Bronchial epithelial cell (primary cell): ENCODE measurements at regions not wholly inside any gene's neighbourhood (a gene's known extent, or its start where the extent isn't known, plus 50 kb on each side); places are given as distances from the start of the nearest gene placed in this dataset.
"Not testable (repeated sequence)": the region's sequence is repeated elsewhere in the genome, so short reads cannot be mapped to it uniquely, and the experiment has no call there.

Experiments
- DNase-seq: peaks from one replicate; pipeline ENCODE4 v3.0.0-alpha.2; 2010; ENCODE audit warnings: low read depth
- FAIRE-seq: peaks from 2 replicates; lab custom pipeline; 2011; peaks lifted over from hg19 to GRCh38; lab: Jason Lieb, UNC
- H3K27me3 ChIP-seq: 2 replicates; pipeline ENCODE4 v1.5.1; 2011; ENCODE audit warnings: low read length; ENCODE audit not compliant: control insufficient read depth, insufficient read depth
- H3K36me3 ChIP-seq: 2 replicates; pipeline ENCODE4 v1.5.1; 2011; ENCODE audit warnings: low read length; ENCODE audit not compliant: control insufficient read depth, insufficient read depth
- H3K4me3 ChIP-seq: 2 replicates; pipeline ENCODE4 v1.5.1; 2011; ENCODE audit warnings: mild to moderate bottlenecking, low read depth, low read length, control low read depth
- TF ChIP-seq, protein P1 (sequence below): IDR thresholded peaks from 2 replicates; pipeline ENCODE4 v1.5.1; 2011; ENCODE audit warnings: mild to moderate bottlenecking, moderate library complexity, low read length, control low read depth, inconsistent platforms; ENCODE audit not compliant: insufficient read depth, severe bottlenecking

DNA sequence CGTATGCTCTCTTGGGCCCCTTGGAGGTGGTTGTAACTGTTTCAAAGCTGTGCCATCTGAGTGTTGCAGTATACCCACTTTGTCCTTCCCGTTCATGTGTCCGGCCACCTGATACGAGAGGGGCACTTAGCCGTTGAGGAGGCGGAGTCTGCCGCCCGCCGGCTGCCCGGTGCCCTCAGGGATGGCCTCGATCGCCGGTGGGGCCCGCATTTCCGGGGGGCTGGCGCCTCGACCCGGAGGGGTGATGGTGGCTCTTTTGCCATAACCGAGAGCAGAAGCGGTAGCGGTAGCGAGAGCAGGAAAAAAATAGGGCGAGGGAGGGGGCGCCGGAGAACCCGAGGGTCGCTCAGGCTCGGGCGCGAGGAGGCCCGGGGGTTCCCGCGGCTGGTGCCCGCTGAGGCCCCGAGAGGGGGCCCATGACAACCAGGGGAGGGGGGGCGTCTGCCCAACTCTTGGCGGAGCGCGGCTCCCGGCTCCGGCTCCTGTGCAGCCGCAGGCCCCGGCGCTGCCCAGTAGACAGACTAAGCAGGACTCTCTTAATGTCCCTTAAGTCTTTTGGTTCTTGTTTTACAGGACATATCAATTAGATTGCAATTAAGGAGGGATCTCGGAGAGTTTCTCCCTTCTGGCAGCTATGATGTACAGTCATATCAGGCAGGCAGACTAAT, 342.7 kb upstream of the SGCG start:
- DNase-seq (peak; percentile 32), FAIRE-seq (no peak)
- TF ChIP-seq, protein P1, sequence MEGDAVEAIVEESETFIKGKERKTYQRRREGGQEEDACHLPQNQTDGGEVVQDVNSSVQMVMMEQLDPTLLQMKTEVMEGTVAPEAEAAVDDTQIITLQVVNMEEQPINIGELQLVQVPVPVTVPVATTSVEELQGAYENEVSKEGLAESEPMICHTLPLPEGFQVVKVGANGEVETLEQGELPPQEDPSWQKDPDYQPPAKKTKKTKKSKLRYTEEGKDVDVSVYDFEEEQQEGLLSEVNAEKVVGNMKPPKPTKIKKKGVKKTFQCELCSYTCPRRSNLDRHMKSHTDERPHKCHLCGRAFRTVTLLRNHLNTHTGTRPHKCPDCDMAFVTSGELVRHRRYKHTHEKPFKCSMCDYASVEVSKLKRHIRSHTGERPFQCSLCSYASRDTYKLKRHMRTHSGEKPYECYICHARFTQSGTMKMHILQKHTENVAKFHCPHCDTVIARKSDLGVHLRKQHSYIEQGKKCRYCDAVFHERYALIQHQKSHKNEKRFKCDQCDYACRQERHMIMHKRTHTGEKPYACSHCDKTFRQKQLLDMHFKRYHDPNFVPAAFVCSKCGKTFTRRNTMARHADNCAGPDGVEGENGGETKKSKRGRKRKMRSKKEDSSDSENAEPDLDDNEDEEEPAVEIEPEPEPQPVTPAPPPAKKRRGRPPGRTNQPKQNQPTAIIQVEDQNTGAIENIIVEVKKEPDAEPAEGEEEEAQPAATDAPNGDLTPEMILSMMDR, result no peak
- no peaks in the 10 kb centered on the region for H3K36me3 ChIP-seq
- H3K27me3 ChIP-seq, result no peaks in the 10 kb centered on the region
- H3K4me3 ChIP-seq, result peak overlapping the region; percentile 10

DNA sequence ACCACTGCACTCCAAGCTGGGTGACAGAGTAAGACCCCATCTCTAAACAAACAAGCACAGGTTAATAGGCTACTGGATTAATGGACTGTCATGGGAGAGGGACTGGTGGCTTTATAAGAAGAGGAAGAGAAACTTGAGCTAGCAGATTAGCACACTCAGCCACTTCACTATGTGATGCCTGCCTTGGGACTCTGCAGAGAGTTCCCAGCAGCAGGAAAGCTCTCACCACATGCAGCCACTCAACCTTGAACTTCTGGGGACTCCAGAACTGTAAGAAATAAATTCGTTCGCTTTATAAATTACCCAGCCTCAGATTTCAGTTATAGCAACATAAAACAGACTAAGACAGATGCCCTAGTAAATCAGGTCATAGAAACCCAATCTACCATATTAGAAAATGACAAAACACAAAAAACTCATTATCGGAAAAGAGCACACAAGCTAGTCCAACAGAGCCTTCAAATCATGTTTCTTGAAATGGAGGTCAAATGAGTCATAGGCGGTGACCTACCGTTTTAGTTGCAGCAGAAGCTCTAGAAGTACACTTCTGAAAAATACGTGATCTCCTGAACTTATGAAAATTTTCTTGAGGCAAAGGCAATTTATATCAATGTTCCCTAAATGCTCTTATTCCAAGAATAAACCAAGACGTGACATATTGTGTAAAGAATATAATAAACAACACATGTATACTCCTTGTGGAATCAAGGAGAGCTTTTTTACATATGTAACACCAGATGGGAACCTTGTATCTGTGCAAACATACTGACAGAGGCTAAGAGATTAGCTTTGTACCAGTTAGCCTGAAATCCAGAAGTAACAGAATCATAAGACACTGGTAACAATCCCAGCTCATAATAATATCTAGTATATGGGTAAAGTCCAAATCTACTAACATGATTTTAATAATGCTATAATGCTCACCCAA, 340.9 kb upstream of the SGCG start:
- TF ChIP-seq, protein P1, result no peak
- Histone ChIP-seq H3K27me3 (no peaks in the 10 kb centered on the region), H3K36me3 (no peaks in the 10 kb centered on the region), H3K4me3 (no peak overlapping the region)
- DNase-seq (no peak), FAIRE-seq (no peak)

DNA sequence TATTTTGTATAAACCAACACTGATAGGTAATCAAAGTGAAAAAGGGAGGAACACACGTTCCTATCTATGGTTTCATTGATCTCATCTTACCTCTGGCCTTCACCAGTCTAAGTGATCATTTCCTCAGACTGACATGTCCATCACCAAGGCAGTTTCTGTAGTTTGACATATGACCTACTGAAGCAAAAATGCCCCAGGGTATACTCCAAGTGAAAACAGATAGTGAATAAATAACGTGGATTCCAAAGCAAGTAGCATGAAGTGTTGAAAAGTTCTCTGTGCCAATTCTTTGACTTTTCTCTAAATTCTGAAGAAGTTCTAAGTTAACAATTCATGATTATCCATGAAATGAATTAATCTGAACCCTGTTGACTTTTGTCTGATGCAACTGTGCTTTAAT, 334.2 kb upstream of the SGCG start:
- DNase-seq, result no peak
- TF ChIP-seq, protein P1, result no peak
- Histone ChIP-seq H3K4me3 (no peak overlapping the region), H3K27me3 (no peaks in the 10 kb centered on the region), H3K36me3 (no peaks in the 10 kb centered on the region)
- no peak for FAIRE-seq

DNA sequence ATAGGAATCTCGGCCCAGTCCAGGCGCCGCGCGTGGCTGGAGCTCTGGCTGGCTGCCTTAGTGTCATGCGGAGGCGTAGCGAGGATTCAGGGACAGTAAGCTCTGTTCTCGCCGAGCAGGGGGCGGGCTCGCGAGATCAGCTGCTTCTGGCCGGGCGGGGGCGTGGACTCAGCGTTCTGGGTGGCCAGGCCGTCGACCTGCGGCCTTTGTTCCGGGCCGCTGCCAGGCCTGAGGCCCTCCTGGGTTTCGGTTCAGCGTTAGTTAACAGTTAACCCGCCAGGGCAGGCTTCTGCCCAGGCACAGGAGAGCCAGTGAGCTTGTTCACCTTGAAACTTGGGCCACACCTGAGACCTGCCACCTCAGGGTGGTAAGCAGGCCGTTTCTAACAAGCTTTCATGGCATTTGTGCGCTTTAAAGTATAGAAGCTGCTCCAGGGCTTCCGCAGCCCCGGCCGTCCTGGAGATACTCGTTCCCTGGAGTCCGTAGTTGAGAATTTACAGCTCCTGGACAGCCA, 332.2 kb upstream of the SGCG start:
- DNase-seq, result no peak
- Histone ChIP-seq H3K27me3 (no peaks in the 10 kb centered on the region), H3K4me3 (no peak overlapping the region), H3K36me3 (no peaks in the 10 kb centered on the region)
- TF ChIP-seq, protein P1, result no peak
- no peak for FAIRE-seq

DNA sequence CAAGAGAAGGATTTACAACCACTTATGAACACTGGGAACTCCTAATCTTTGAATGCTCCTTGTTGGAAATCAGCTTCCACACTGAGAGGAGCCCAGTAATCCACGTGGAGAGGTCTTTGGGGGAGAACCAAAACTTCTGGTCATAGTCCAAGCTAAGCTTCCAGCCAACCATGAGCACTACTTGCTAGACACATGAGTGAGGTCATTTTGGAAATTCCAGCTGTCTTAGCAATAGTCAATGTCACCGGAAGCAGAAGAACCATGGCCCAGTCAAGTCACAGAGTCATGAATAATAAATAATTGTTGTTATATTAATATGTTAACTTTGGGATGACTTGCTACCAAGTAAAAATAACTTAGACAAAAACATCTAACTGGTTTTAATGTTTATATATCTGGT, 324.9 kb upstream of the SGCG start:
- TF ChIP-seq, protein P1, result no peak
- Histone ChIP-seq H3K36me3 (no peaks in the 10 kb centered on the region), H3K4me3 (no peak overlapping the region), H3K27me3 (no peaks in the 10 kb centered on the region)
- FAIRE-seq (no peak), DNase-seq (no peak)

DNA sequence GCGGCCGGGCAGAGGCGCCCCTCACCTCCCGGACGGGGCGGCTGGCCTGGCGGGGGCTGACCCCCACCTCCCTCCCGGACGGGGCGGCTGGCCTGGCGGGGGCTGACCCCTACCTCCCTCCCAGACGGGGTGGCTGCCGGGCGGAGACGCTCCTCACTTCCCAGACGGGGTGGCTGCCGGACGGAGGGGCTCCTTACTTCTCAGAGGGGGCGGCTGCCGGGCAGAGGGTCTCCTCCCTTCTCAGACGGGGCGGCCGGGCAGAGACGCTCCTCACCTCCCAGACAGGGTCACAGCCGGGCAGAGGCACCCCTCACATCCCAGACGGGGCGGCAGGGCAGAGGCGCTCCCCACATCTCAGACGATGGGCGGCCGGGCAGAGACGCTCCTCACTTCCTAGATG, 321.8 kb upstream of the SGCG start:
- H3K27me3 ChIP-seq, FAIRE-seq, H3K4me3 ChIP-seq: not testable (repeated sequence)

DNA sequence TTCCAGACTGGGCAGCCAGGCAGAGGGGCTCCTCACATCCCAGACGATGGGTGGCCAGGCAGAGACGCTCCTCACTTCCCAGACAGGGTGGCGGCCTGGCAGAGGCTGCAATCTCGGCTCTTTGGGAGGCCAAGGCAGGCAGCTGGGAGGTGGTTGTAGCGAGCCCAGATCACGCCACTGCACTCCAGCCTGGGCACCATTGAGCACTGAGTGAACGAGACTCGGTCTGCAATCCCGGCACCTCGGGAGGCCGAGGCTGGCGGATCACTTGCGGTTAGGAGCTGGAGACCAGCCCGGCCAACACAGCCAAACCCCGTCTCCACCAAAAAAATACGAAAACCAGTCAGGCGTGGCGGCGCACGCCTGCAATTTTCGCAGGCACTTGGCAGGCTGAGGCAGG, 321.4 kb upstream of the SGCG start:
- H3K36me3 ChIP-seq, FAIRE-seq, H3K4me3 ChIP-seq, DNase-seq, H3K27me3 ChIP-seq: not testable (repeated sequence)

More for the DNA sequence above, 321.8 kb upstream of the SGCG start:
- H3K36me3 ChIP-seq, DNase-seq: not testable (repeated sequence)
